ENCODE measurements at regions not wholly inside any gene's neighbourhood (a gene's known extent, or its start where the extent isn't known, plus 50 kb on each side); places are given as distances from the start of the nearest gene placed in this dataset.

GRCh38 chr3:116821371-116821770 lies 111.8 kb downstream of the TUSC7 start:
- TF ChIP-seq POLR2AphosphoS5 (IDR thresholded peaks at IDR 0.05; ENCODE audit: insufficient read depth in 1 of 2, low read depth in 1 of 2) (no peak), CTCF (IDR thresholded peaks at IDR 0.05) (no peak)
